Liver (tissue), 3 donors: ENCODE measurements at regions not wholly inside any gene's neighbourhood (a gene's known extent, or its start where the extent isn't known, plus 50 kb on each side); places are given as distances from the start of the nearest gene placed in this dataset.

ENCODE experiments used
- EGR1 ChIP-seq, 2 donors: IDR thresholded peaks; 2 replicates each; pipeline ENCODE4 v1.6.1; 2016 to 2018; ENCODE audit warnings: antibody characterized with exemption in 2 of 2, low read depth in 2 of 2
- GABPA ChIP-seq, 2 donors: IDR thresholded peaks in 1 of 2; conservative IDR thresholded peaks in 1 of 2; 2 replicates each; pipeline ENCODE4 v1.6.1; 2016; ENCODE audit warnings: antibody characterized with exemption in 2 of 2, mild to moderate bottlenecking in 1 of 2, moderate library complexity in 1 of 2
- HNF4A ChIP-seq, 2 donors: conservative IDR thresholded peaks; 2 replicates each; pipeline ENCODE4 v1.6.1; 2016; ENCODE audit warnings: antibody characterized with exemption in 2 of 2, mild to moderate bottlenecking in 2 of 2
- JUND ChIP-seq, 2 donors: IDR thresholded peaks; 2 replicates each; pipeline ENCODE4 v1.6.1; 2016; ENCODE audit warnings: antibody characterized with exemption in 2 of 2
- RAD21 ChIP-seq, 2 donors: IDR thresholded peaks; 2 replicates each; pipeline ENCODE4 v1.6.1; 2016; ENCODE audit warnings: antibody characterized with exemption in 2 of 2, mild to moderate bottlenecking in 2 of 2
- SP1 ChIP-seq: IDR thresholded peaks from 2 replicates; pipeline ENCODE4 v1.6.1; 2018; ENCODE audit warnings: antibody characterized with exemption, mild to moderate bottlenecking
- YY1 ChIP-seq: IDR thresholded peaks from 2 replicates; pipeline ENCODE4 v1.6.1; 2016; ENCODE audit warnings: antibody characterized with exemption, mild to moderate bottlenecking
- TF ChIP-seq, protein P1 (sequence below): fragments of 150-350 bp; IDR thresholded peaks from 2 replicates; pipeline ENCODE4 v1.5.1; 2017; ENCODE audit warnings: improper control_type of control experiment, low read depth, low read length; ENCODE audit not compliant: missing input control
- TF ChIP-seq, protein P2 (sequence below): IDR thresholded peaks from 2 replicates; pipeline ENCODE4 v1.6.1; 2016; ENCODE audit warnings: antibody characterized with exemption
- TF ChIP-seq, protein P3 (sequence below): IDR thresholded peaks from 2 replicates; pipeline ENCODE4 v1.6.1; 2016; ENCODE audit warnings: antibody characterized with exemption, mild to moderate bottlenecking
- TF ChIP-seq, protein P4 (sequence below): IDR thresholded peaks from 2 replicates; pipeline ENCODE4 v1.6.1; 2016; ENCODE audit warnings: antibody characterized with exemption
- donor health status: healthy.
- donor health status: healthy.

DNA sequence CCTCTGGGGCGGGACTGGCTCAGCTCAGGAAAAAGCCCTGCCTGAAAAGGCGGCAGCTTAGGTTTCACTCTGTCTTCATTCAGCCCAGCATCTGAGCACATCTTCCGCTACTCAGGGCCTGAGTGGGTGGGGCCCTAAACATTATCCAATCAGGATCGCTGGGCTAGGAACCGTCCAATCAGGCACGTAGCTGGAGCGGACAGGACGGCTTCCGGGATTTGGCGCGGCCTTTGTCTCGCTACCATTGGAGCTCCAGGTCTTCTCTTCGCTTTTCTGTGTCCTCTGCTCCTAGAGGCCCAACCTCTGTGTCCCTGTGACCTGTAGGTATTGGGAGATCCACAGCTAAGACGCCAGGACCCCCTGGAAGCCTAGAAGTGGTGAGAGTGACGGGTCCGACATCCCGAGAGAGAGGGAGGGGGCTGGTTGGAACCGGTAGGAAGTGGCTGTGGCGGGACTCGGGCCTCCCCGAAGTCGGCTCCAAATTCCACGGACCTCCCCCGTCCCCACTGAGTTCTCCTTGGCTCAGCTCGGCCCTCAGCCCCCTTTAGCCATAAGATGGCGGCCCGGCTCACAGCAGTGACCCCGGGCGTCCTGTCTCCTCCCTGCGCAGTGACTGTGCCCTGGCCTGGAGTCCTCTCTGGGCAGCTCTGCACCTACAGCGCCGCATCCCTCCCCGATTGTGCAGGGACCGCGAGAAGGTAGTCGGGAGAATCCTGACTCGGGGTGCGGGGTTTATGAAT is 99.1 kb downstream of the ZNF680 start:
- TF ChIP-seq, protein P1, sequence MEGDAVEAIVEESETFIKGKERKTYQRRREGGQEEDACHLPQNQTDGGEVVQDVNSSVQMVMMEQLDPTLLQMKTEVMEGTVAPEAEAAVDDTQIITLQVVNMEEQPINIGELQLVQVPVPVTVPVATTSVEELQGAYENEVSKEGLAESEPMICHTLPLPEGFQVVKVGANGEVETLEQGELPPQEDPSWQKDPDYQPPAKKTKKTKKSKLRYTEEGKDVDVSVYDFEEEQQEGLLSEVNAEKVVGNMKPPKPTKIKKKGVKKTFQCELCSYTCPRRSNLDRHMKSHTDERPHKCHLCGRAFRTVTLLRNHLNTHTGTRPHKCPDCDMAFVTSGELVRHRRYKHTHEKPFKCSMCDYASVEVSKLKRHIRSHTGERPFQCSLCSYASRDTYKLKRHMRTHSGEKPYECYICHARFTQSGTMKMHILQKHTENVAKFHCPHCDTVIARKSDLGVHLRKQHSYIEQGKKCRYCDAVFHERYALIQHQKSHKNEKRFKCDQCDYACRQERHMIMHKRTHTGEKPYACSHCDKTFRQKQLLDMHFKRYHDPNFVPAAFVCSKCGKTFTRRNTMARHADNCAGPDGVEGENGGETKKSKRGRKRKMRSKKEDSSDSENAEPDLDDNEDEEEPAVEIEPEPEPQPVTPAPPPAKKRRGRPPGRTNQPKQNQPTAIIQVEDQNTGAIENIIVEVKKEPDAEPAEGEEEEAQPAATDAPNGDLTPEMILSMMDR: no peak
- TF ChIP-seq JUND (IDR thresholded peaks at IDR 0.05) (no peak), YY1 (no peak), RAD21 (IDR thresholded peaks at IDR 0.05) (no peak), EGR1 (IDR thresholded peaks at IDR 0.05; ENCODE audit: low read depth in 2 of 2) (no peak), GABPA (IDR thresholded peaks at IDR 0.05 in 1 of 2, conservative IDR thresholded peaks at IDR 0.05 in 1 of 2) (no peak), SP1 (peak; percentile 13), HNF4A (conservative IDR thresholded peaks at IDR 0.05) (no peak)
- TF ChIP-seq, protein P2, sequence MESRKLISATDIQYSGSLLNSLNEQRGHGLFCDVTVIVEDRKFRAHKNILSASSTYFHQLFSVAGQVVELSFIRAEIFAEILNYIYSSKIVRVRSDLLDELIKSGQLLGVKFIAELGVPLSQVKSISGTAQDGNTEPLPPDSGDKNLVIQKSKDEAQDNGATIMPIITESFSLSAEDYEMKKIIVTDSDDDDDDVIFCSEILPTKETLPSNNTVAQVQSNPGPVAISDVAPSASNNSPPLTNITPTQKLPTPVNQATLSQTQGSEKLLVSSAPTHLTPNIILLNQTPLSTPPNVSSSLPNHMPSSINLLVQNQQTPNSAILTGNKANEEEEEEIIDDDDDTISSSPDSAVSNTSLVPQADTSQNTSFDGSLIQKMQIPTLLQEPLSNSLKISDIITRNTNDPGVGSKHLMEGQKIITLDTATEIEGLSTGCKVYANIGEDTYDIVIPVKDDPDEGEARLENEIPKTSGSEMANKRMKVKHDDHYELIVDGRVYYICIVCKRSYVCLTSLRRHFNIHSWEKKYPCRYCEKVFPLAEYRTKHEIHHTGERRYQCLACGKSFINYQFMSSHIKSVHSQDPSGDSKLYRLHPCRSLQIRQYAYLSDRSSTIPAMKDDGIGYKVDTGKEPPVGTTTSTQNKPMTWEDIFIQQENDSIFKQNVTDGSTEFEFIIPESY: no peak
- TF ChIP-seq, protein P3, sequence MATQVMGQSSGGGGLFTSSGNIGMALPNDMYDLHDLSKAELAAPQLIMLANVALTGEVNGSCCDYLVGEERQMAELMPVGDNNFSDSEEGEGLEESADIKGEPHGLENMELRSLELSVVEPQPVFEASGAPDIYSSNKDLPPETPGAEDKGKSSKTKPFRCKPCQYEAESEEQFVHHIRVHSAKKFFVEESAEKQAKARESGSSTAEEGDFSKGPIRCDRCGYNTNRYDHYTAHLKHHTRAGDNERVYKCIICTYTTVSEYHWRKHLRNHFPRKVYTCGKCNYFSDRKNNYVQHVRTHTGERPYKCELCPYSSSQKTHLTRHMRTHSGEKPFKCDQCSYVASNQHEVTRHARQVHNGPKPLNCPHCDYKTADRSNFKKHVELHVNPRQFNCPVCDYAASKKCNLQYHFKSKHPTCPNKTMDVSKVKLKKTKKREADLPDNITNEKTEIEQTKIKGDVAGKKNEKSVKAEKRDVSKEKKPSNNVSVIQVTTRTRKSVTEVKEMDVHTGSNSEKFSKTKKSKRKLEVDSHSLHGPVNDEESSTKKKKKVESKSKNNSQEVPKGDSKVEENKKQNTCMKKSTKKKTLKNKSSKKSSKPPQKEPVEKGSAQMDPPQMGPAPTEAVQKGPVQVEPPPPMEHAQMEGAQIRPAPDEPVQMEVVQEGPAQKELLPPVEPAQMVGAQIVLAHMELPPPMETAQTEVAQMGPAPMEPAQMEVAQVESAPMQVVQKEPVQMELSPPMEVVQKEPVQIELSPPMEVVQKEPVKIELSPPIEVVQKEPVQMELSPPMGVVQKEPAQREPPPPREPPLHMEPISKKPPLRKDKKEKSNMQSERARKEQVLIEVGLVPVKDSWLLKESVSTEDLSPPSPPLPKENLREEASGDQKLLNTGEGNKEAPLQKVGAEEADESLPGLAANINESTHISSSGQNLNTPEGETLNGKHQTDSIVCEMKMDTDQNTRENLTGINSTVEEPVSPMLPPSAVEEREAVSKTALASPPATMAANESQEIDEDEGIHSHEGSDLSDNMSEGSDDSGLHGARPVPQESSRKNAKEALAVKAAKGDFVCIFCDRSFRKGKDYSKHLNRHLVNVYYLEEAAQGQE: no peak
- TF ChIP-seq, protein P4, sequence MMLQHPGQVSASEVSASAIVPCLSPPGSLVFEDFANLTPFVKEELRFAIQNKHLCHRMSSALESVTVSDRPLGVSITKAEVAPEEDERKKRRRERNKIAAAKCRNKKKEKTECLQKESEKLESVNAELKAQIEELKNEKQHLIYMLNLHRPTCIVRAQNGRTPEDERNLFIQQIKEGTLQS: no peak
